PC-9 (cell line): ENCODE measurements at regions not wholly inside any gene's neighbourhood (a gene's known extent, or its start where the extent isn't known, plus 50 kb on each side); places are given as distances from the start of the nearest gene placed in this dataset.

Source experiments
- BruUV-seq: library from RNA; stranded (reverse); fragments of 400-500 nt; replicated peaks from 2 replicates; lab custom pipeline; 2021; lab: Mats Ljungman, UMichigan
- CTCF ChIA-PET: fragments of 300-600 bp; sonication (Branson Sonifier 250); formaldehyde crosslinking; loops from one replicate; lab custom pipeline; 2022; ENCODE audit warnings: antibody characterized with exemption; lab: Charles Lee
- POLR2A ChIA-PET: fragments of 300-600 bp; sonication (Branson Sonifier 250); formaldehyde crosslinking; loops from one replicate; lab custom pipeline; 2022; ENCODE audit warnings: antibody characterized with exemption; ENCODE audit not compliant: unreplicated experiment; lab: Charles Lee
- DNase-seq, 2 experiments: peaks; one replicate each; pipeline versions ENCODE4 v3.0.0 to v3.0.0-alpha.2; 2015 to 2022; ENCODE audit warnings: mixed read lengths in 1 of 2
- H2AFZ ChIP-seq: fragments of 200-600 bp; sonication (generic); 2 replicates; pipeline ENCODE4 v1.8.1; 2017; ENCODE audit warnings: antibody characterized with exemption
- H3F3A ChIP-seq: fragments of 200-600 bp; sonication (generic); 2 replicates; pipeline ENCODE4 v1.8.1; 2017; ENCODE audit warnings: antibody characterized with exemption, mild to moderate bottlenecking, low read depth; ENCODE audit not compliant: insufficient read depth
- H3K27ac ChIP-seq: fragments of 200-600 bp; sonication (generic); 2 replicates; pipeline ENCODE4 v1.6.1; 2016; ENCODE audit warnings: mixed run types
- H3K27me3 ChIP-seq: fragments of 200-600 bp; sonication (generic); 2 replicates; pipeline ENCODE4 v1.6.1; 2016; ENCODE audit warnings: low read depth, mixed run types; ENCODE audit not compliant: insufficient read depth
- H3K36me3 ChIP-seq: fragments of 200-600 bp; sonication (generic); 2 replicates; pipeline ENCODE4 v1.6.1; 2016; ENCODE audit warnings: low read depth, mixed run types
- H3K4me1 ChIP-seq: fragments of 200-600 bp; sonication (generic); replicated peaks from 2 replicates; pipeline ENCODE4 v1.6.1; 2016; ENCODE audit warnings: mixed run types; ENCODE audit not compliant: insufficient read depth
- H3K4me2 ChIP-seq: fragments of 200-600 bp; sonication (generic); 2 replicates; pipeline ENCODE4 v1.6.1; 2017; ENCODE audit warnings: mixed run types
- H3K4me3 ChIP-seq: fragments of 200-600 bp; sonication (generic); 2 replicates; pipeline ENCODE4 v1.6.1; 2016; ENCODE audit warnings: mixed run types
- H3K79me2 ChIP-seq: fragments of 200-600 bp; sonication (generic); 2 replicates; pipeline ENCODE4 v1.6.1; 2017; ENCODE audit warnings: low read depth, mixed run types
- H3K9me2 ChIP-seq: fragments of 200-600 bp; sonication (generic); 2 replicates; pipeline ENCODE4 v1.8.1; 2017; ENCODE audit warnings: mild to moderate bottlenecking; ENCODE audit not compliant: insufficient read depth
- H3K9me3 ChIP-seq: fragments of 200-600 bp; sonication (generic); 2 replicates; pipeline ENCODE4 v1.8.1; 2016; ENCODE audit warnings: low read depth; ENCODE audit not compliant: insufficient read depth
- H4K20me1 ChIP-seq: fragments of 200-600 bp; sonication (generic); 2 replicates; pipeline ENCODE4 v1.8.1; 2017; ENCODE audit not compliant: insufficient read depth
- EZH2 ChIP-seq: fragments of 200-600 bp; sonication (generic); IDR thresholded peaks from 2 replicates; pipeline ENCODE4 v1.8.0; 2017; ENCODE audit warnings: antibody characterized with exemption, low read depth
- intact Hi-C: fragments of 100-400 bp; cut with micrococcal nuclease; formaldehyde crosslinking; loops from one replicate; pipeline ENCODE4 v1.10.0; 2022; ENCODE audit not compliant: unreplicated experiment
- TF ChIP-seq, protein P1 (sequence below): fragments of 200-600 bp; sonication (generic); conservative IDR thresholded peaks from 2 replicates; pipeline ENCODE4 v1.6.1; 2017; ENCODE audit warnings: mixed run types, antibody characterized with exemption, mild to moderate bottlenecking, moderate library complexity

- ChIA-PET CTCF (no interaction called here), POLR2A (no interaction called here)
- DNase-seq: no peak
- Histone ChIP-seq H3K27ac (no peak overlapping the region), H3K36me3 (no peaks in the 10 kb centered on the region), H3K27me3 (no peaks in the 10 kb centered on the region), H3K4me3 (no peak overlapping the region), H3K4me2 (no peak overlapping the region), H3K9me3 (no peaks in the 10 kb centered on the region), H3K9me2 (no peaks in the 10 kb centered on the region), H3K4me1 (no peaks in the 10 kb centered on the region), H3F3A (no peaks in the 10 kb centered on the region), H4K20me1 (no peaks in the 10 kb centered on the region), H3K79me2 (no peaks in the 10 kb centered on the region), H2AFZ (no peak overlapping the region)
- TF ChIP-seq, protein P1, sequence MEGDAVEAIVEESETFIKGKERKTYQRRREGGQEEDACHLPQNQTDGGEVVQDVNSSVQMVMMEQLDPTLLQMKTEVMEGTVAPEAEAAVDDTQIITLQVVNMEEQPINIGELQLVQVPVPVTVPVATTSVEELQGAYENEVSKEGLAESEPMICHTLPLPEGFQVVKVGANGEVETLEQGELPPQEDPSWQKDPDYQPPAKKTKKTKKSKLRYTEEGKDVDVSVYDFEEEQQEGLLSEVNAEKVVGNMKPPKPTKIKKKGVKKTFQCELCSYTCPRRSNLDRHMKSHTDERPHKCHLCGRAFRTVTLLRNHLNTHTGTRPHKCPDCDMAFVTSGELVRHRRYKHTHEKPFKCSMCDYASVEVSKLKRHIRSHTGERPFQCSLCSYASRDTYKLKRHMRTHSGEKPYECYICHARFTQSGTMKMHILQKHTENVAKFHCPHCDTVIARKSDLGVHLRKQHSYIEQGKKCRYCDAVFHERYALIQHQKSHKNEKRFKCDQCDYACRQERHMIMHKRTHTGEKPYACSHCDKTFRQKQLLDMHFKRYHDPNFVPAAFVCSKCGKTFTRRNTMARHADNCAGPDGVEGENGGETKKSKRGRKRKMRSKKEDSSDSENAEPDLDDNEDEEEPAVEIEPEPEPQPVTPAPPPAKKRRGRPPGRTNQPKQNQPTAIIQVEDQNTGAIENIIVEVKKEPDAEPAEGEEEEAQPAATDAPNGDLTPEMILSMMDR: no peak
- TF ChIP-seq EZH2: no peak
- intact Hi-C loops: no loop called here
- BruUV-seq: no TSS peak
Measured at GRCh38 chr7:89477991-89478390, 676.3 kb upstream of the STEAP1 start.

GRCh38 chr7:89495704-89496103 is 658.6 kb upstream of the STEAP1 start:
- no peaks in the 10 kb centered on the region for H3K9me2 ChIP-seq
- no peak overlapping the region for H3K4me3 ChIP-seq
- no peaks in the 10 kb centered on the region for H3K27me3 ChIP-seq
- ChIA-PET POLR2A (no interaction called here), CTCF (no interaction called here)
- no peak overlapping the region for H3K27ac ChIP-seq
- H2AFZ ChIP-seq: no peak overlapping the region
- no peak overlapping the region for H3K4me2 ChIP-seq
- BruUV-seq: no TSS peak
- TF ChIP-seq, protein P1: no peak
- H3F3A ChIP-seq: no peaks in the 10 kb centered on the region
- no peaks in the 10 kb centered on the region for H3K9me3 ChIP-seq
- intact Hi-C loops: no loop called here
- H3K4me1 ChIP-seq: no peaks in the 10 kb centered on the region
- no peak for DNase-seq
- no peaks in the 10 kb centered on the region for H3K36me3 ChIP-seq
- no peaks in the 10 kb centered on the region for H3K79me2 ChIP-seq
- H4K20me1 ChIP-seq: no peaks in the 10 kb centered on the region; the same call in 1 of the 2 replicates

DNA sequence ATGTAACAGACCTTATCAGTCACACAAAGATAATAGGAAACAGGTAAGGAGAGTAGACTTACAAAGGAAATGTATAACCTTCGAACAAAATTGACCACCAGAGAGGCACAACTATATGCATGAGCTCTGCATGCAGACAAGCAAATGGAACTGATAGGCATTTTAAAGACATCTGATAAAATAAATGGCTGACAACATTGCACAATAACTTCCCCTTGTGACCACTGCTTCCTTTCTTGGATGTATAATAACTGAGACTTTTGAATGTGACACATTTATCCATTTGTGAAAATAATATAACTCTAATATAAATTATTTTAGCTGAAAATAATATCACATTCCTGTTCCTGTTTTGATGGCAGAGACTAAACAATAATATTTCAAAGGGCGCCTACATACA is 654.2 kb upstream of the STEAP1 start:
- Histone ChIP-seq H3K4me2 (no peak overlapping the region), H2AFZ (no peak overlapping the region), H3K4me1 (no peaks in the 10 kb centered on the region), H4K20me1 (no peaks in the 10 kb centered on the region; the same call in 1 of the 2 replicates), H3K27ac (no peak overlapping the region), H3K9me2 (no peaks in the 10 kb centered on the region), H3K27me3 (no peaks in the 10 kb centered on the region), H3K4me3 (no peak overlapping the region), H3F3A (no peaks in the 10 kb centered on the region), H3K9me3 (no peaks in the 10 kb centered on the region), H3K79me2 (no peaks in the 10 kb centered on the region), H3K36me3 (no peaks in the 10 kb centered on the region)
- DNase-seq: no peak
- TF ChIP-seq, protein P1: no peak
- no peak for TF ChIP-seq EZH2
- ChIA-PET CTCF (no interaction called here), POLR2A (no interaction called here)
- intact Hi-C loops: no loop called here
- BruUV-seq: no TSS peak
